ENCODE measurements at regions not wholly inside any gene's neighbourhood (a gene's known extent, or its start where the extent isn't known, plus 50 kb on each side); places are given as distances from the start of the nearest gene placed in this dataset.
"Not testable (repeated sequence)": the region's sequence is repeated elsewhere in the genome, so short reads cannot be mapped to it uniquely, and the experiment has no call there.

DNA sequence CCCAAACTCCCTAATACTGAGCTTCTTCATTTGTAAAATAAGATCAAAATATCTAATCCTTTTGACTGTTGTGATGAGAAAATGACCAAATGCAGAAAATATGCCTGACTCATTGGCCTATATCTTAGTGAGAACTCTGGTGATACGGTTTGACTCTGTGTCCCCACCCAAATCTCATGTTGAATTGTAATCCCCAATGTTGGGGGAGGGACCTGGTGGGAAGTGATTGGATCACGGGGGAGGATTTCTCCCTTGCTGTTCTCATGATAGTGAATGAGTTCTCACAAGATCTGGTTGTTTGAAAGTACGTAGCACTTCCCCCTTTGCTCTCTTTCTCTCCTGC, 131.4 kb downstream of the ASB7 start:
- peaks cover 0 to 17% (median 13%) of the 10 kb centered on the region in 5 donors for H3K4me1 ChIP-seq (ENCODE audit: control insufficient read depth in 5 of 5, insufficient read depth in 5 of 5, low read length in 5 of 5)
- H3K27ac ChIP-seq (ENCODE audit: low read depth, low read length); H3K9me3 ChIP-seq (ENCODE audit: control insufficient read depth in 5 of 5, low read length in 5 of 5); H3K4me3 ChIP-seq (ENCODE audit: low read depth in 1 of 5, low read length in 5 of 5); H3K36me3 ChIP-seq (ENCODE audit: control insufficient read depth in 5 of 5, insufficient read depth in 5 of 5, low read length in 5 of 5); H3K27me3 ChIP-seq (ENCODE audit: control insufficient read depth in 5 of 5, insufficient read depth in 4 of 5, low read length in 5 of 5); H3K9ac ChIP-seq (ENCODE audit: low read length in 5 of 5): not testable (repeated sequence)

- no peaks in the 10 kb centered on the region for H3K9me3 ChIP-seq (ENCODE audit: control insufficient read depth in 5 of 5, low read length in 5 of 5)
- H3K36me3 ChIP-seq (ENCODE audit: control insufficient read depth in 5 of 5, insufficient read depth in 5 of 5, low read length in 5 of 5): no peaks in the 10 kb centered on the region
- H3K4me1 ChIP-seq (ENCODE audit: control insufficient read depth in 5 of 5, insufficient read depth in 5 of 5, low read length in 5 of 5): peaks cover 0 to 17% (median 13%) of the 10 kb centered on the region in 5 donors
- no peak overlapping the region for H3K27ac ChIP-seq (ENCODE audit: low read depth, low read length)
- no peak overlapping the region for H3K9ac ChIP-seq (ENCODE audit: low read length in 5 of 5)
- no peak overlapping the region for H3K4me3 ChIP-seq (ENCODE audit: low read depth in 1 of 5, low read length in 5 of 5)
- no peaks in the 10 kb centered on the region for H3K27me3 ChIP-seq (ENCODE audit: control insufficient read depth in 5 of 5, insufficient read depth in 4 of 5, low read length in 5 of 5)
These were observed 132.2 kb downstream of the ASB7 start for GRCh38 chr15:100734586-100734985.

- H3K27me3 ChIP-seq (ENCODE audit: control insufficient read depth in 5 of 5, insufficient read depth in 4 of 5, low read length in 5 of 5): no peaks in the 10 kb centered on the region
- H3K27ac ChIP-seq (ENCODE audit: low read depth, low read length): no peak overlapping the region
- H3K36me3 ChIP-seq (ENCODE audit: control insufficient read depth in 5 of 5, insufficient read depth in 5 of 5, low read length in 5 of 5): no peaks in the 10 kb centered on the region
- no peak overlapping the region for H3K9ac ChIP-seq (ENCODE audit: low read length in 5 of 5)
- no peaks in the 10 kb centered on the region for H3K9me3 ChIP-seq (ENCODE audit: control insufficient read depth in 5 of 5, low read length in 5 of 5)
- peaks cover 0 to 17% (median 13%) of the 10 kb centered on the region in 5 donors for H3K4me1 ChIP-seq (ENCODE audit: control insufficient read depth in 5 of 5, insufficient read depth in 5 of 5, low read length in 5 of 5)
- no peak overlapping the region for H3K4me3 ChIP-seq (ENCODE audit: low read depth in 1 of 5, low read length in 5 of 5)
These were observed 133.0 kb downstream of the ASB7 start for GRCh38 chr15:100735129-100736053.

DNA sequence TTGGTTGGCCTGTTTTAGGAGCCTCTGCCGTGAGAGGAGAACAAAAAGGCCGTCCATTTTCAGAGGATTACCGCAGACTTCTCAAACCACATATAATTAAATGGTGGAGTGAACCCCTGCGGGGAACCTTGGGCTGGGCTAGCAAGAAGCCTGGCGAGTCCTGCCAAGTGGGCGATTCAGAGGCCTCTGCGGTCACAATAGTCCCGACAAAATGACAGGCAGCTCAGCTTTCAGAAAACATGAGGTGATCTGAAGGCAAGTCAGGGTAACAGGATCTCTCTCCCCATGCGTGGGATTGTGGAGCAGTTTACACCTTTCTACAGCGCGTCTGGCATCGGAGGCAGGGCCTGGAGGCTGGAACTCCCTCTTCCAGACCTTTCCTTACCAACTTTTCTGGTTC, 134.8 kb downstream of the ASB7 start:
- no peaks in the 10 kb centered on the region for H3K36me3 ChIP-seq (ENCODE audit: control insufficient read depth in 5 of 5, insufficient read depth in 5 of 5, low read length in 5 of 5)

DNA sequence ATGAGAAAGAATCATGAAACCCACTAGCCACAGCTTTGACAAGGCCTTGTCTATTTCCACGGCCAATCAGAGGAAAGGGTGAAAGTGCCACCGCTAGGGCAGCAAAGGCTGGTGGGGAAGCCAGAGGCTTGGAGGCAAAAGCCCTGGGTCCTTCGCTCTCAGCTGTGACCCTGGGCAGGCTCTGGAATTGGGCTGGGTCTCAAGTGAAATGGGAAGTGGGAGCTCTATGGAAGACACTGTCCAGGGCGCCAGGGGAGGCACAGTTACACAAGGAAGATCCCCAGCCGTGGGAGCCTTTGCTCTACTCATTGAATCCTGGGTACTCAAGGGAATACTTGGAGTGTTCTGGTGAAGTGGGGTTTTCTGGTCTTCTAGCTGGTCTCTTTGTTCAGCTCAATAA, 136.2 kb downstream of the ASB7 start:
- Histone ChIP-seq H3K36me3 (ENCODE audit: control insufficient read depth in 5 of 5, insufficient read depth in 5 of 5, low read length in 5 of 5) (no peaks in the 10 kb centered on the region), H3K27me3 (ENCODE audit: control insufficient read depth in 5 of 5, insufficient read depth in 4 of 5, low read length in 5 of 5) (no peaks in the 10 kb centered on the region), H3K4me3 (ENCODE audit: low read depth in 1 of 5, low read length in 5 of 5) (no peak overlapping the region), H3K9me3 (ENCODE audit: control insufficient read depth in 5 of 5, low read length in 5 of 5) (no peaks in the 10 kb centered on the region), H3K27ac (ENCODE audit: low read depth, low read length) (no peak overlapping the region), H3K4me1 (ENCODE audit: control insufficient read depth in 5 of 5, insufficient read depth in 5 of 5, low read length in 5 of 5) (no peaks in the 10 kb centered on the region), H3K9ac (ENCODE audit: low read length in 5 of 5) (no peak overlapping the region)

More for the DNA sequence above, 134.8 kb downstream of the ASB7 start:
- H3K9ac ChIP-seq (ENCODE audit: low read length in 5 of 5): no peak overlapping the region
- H3K27ac ChIP-seq (ENCODE audit: low read depth, low read length): no peak overlapping the region
- no peaks in the 10 kb centered on the region for H3K27me3 ChIP-seq (ENCODE audit: control insufficient read depth in 5 of 5, insufficient read depth in 4 of 5, low read length in 5 of 5)
- peaks cover 0 to 14% (median 12%) of the 10 kb centered on the region in 5 donors for H3K4me1 ChIP-seq (ENCODE audit: control insufficient read depth in 5 of 5, insufficient read depth in 5 of 5, low read length in 5 of 5)
- no peak overlapping the region for H3K4me3 ChIP-seq (ENCODE audit: low read depth in 1 of 5, low read length in 5 of 5)
- H3K9me3 ChIP-seq (ENCODE audit: control insufficient read depth in 5 of 5, low read length in 5 of 5): no peaks in the 10 kb centered on the region

GRCh38 chr15:100740138-100740537, 137.7 kb downstream of the ASB7 start:
- Histone ChIP-seq H3K4me1 (ENCODE audit: control insufficient read depth in 5 of 5, insufficient read depth in 5 of 5, low read length in 5 of 5) (no peaks in the 10 kb centered on the region), H3K27ac (ENCODE audit: low read depth, low read length) (no peak overlapping the region), H3K27me3 (ENCODE audit: control insufficient read depth in 5 of 5, insufficient read depth in 4 of 5, low read length in 5 of 5) (no peaks in the 10 kb centered on the region), H3K9ac (ENCODE audit: low read length in 5 of 5) (no peak overlapping the region), H3K4me3 (ENCODE audit: low read depth in 1 of 5, low read length in 5 of 5) (no peak overlapping the region), H3K9me3 (ENCODE audit: control insufficient read depth in 5 of 5, low read length in 5 of 5) (no peaks in the 10 kb centered on the region), H3K36me3 (ENCODE audit: control insufficient read depth in 5 of 5, insufficient read depth in 5 of 5, low read length in 5 of 5) (no peaks in the 10 kb centered on the region)

- Histone ChIP-seq H3K36me3 (ENCODE audit: control insufficient read depth in 5 of 5, insufficient read depth in 5 of 5, low read length in 5 of 5) (no peaks in the 10 kb centered on the region), H3K4me3 (ENCODE audit: low read depth in 1 of 5, low read length in 5 of 5) (no peak overlapping the region), H3K9me3 (ENCODE audit: control insufficient read depth in 5 of 5, low read length in 5 of 5) (peaks cover 0 to 6% (median 3%) of the 10 kb centered on the region in 5 donors), H3K4me1 (ENCODE audit: control insufficient read depth in 5 of 5, insufficient read depth in 5 of 5, low read length in 5 of 5) (peaks cover 0 to 3% (median 0%) of the 10 kb centered on the region in 5 donors), H3K27me3 (ENCODE audit: control insufficient read depth in 5 of 5, insufficient read depth in 4 of 5, low read length in 5 of 5) (no peaks in the 10 kb centered on the region), H3K27ac (ENCODE audit: low read depth, low read length) (no peak overlapping the region), H3K9ac (ENCODE audit: low read length in 5 of 5) (no peak overlapping the region)
These were observed 128.0 kb upstream of the ALDH1A3 start for GRCh38 chr15:100751585-100751984.

DNA sequence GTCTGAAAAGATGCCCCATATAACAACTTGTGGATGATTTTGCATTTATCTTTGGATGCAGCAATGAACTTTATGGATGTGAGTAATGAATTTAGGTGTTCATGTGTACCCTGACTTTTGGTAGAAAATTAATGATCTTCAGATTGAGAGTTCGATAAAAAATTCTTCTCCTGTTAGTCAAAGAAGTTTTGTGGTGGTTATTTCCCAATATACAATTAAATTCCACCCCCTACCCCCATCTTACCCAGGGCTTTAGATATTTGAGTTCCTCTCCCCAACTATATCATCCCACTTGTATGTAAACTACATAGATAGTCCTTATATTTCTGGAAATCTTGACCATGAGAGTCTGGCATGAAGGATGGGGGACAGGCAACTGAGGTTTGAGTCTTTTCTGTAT, 126.1 kb upstream of the ALDH1A3 start:
- Histone ChIP-seq H3K9ac (ENCODE audit: low read length in 5 of 5) (no peak overlapping the region), H3K9me3 (ENCODE audit: control insufficient read depth in 5 of 5, low read length in 5 of 5) (peaks cover 0 to 3% (median 0%) of the 10 kb centered on the region in 5 donors), H3K27me3 (ENCODE audit: control insufficient read depth in 5 of 5, insufficient read depth in 4 of 5, low read length in 5 of 5) (no peaks in the 10 kb centered on the region), H3K4me3 (ENCODE audit: low read depth in 1 of 5, low read length in 5 of 5) (no peak overlapping the region), H3K27ac (ENCODE audit: low read depth, low read length) (no peak overlapping the region), H3K36me3 (ENCODE audit: control insufficient read depth in 5 of 5, insufficient read depth in 5 of 5, low read length in 5 of 5) (no peaks in the 10 kb centered on the region), H3K4me1 (ENCODE audit: control insufficient read depth in 5 of 5, insufficient read depth in 5 of 5, low read length in 5 of 5) (peaks cover 0 to 3% (median 0%) of the 10 kb centered on the region in 5 donors)

DNA sequence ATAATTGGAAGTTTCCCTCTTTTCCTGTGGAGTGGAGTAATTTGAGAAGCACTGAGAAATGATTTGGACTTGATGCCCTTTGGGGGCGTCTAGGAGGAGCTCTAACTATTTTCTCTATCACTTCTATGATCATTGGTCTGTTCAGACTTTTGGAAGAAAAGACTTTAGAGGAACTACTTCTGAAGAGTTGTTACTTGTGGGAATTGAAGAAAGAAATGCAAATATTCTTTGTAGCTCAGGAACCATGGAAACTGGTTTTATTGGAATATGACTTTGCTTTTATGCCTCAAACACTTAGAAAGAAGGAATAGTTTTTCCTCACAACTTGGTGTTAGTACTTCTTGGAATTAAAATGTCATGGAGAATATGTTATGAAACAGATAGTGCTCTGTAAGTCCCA, 122.0 kb upstream of the ALDH1A3 start:
- Histone ChIP-seq H3K9me3 (ENCODE audit: control insufficient read depth in 5 of 5, low read length in 5 of 5) (no peaks in the 10 kb centered on the region), H3K27me3 (ENCODE audit: control insufficient read depth in 5 of 5, insufficient read depth in 4 of 5, low read length in 5 of 5) (peaks cover 6 to 11% (median 8%) of the 10 kb centered on the region in 5 donors), H3K36me3 (ENCODE audit: control insufficient read depth in 5 of 5, insufficient read depth in 5 of 5, low read length in 5 of 5) (no peaks in the 10 kb centered on the region), H3K9ac (ENCODE audit: low read length in 5 of 5) (no peak overlapping the region), H3K4me1 (ENCODE audit: control insufficient read depth in 5 of 5, insufficient read depth in 5 of 5, low read length in 5 of 5) (peaks cover 0 to 6% (median 0%) of the 10 kb centered on the region in 5 donors), H3K4me3 (ENCODE audit: low read depth in 1 of 5, low read length in 5 of 5) (no peak overlapping the region), H3K27ac (ENCODE audit: low read depth, low read length) (no peak overlapping the region)

DNA sequence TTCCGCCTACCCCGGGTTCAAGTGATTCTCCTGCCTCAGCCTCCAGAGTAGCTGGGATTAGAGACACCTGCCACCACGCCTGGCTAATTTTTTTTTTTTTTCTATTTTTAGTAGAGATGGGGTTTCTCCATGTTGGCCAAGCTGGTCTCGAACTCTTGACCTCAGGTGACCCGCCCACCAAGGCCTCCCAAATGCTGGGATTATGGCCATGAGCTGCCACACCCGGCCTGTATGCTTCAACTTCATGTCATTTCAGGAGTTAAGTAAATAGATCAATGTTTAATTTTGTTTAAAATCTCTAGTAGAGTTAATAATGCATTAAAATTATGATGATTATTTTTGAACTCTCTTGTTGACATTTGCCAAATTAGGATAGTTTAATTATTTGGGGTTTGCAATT, 121.1 kb upstream of the ALDH1A3 start:
- peaks cover 0 to 10% (median 0%) of the 10 kb centered on the region in 5 donors for H3K4me1 ChIP-seq (ENCODE audit: control insufficient read depth in 5 of 5, insufficient read depth in 5 of 5, low read length in 5 of 5)
- no peak overlapping the region for H3K4me3 ChIP-seq (ENCODE audit: low read depth in 1 of 5, low read length in 5 of 5)
- peaks cover 6 to 11% (median 8%) of the 10 kb centered on the region in 5 donors for H3K27me3 ChIP-seq (ENCODE audit: control insufficient read depth in 5 of 5, insufficient read depth in 4 of 5, low read length in 5 of 5)
- H3K27ac ChIP-seq (ENCODE audit: low read depth, low read length): no peak overlapping the region
- H3K9ac ChIP-seq (ENCODE audit: low read length in 5 of 5): no peak overlapping the region
- no peaks in the 10 kb centered on the region for H3K36me3 ChIP-seq (ENCODE audit: control insufficient read depth in 5 of 5, insufficient read depth in 5 of 5, low read length in 5 of 5)
- no peaks in the 10 kb centered on the region for H3K9me3 ChIP-seq (ENCODE audit: control insufficient read depth in 5 of 5, low read length in 5 of 5)

Data from subcutaneous abdominal adipose tissue (tissue), 5 donors.